Dendritic cell treated with granulocyte-macrophage colony-stimulating factor and Interleukin-4, amounts not matched to agents 40 ng/mL and 50 ng/mL, for 4 days (primary cell): ENCODE measurements at regions not wholly inside any gene's neighbourhood (a gene's known extent, or its start where the extent isn't known, plus 50 kb on each side); places are given as distances from the start of the nearest gene placed in this dataset.
"Not testable (repeated sequence)": the region's sequence is repeated elsewhere in the genome, so short reads cannot be mapped to it uniquely, and the experiment has no call there.

Experiments
- H3K27ac Mint-ChIP-seq: one replicate; pipeline ENCODE4 v1.8.0; 2022; ENCODE audit warnings: mild to moderate bottlenecking, mixed read lengths
- H3K27me3 Mint-ChIP-seq: one replicate; pipeline ENCODE4 v1.8.0; 2022; ENCODE audit warnings: mild to moderate bottlenecking, mixed read lengths
- H3K36me3 Mint-ChIP-seq: one replicate; pipeline ENCODE4 v1.8.0; 2022; ENCODE audit warnings: low read depth, mixed read lengths
- H3K4me1 Mint-ChIP-seq: one replicate; pipeline ENCODE4 v1.8.0; 2022; ENCODE audit warnings: low read depth, mixed read lengths
- H3K4me3 Mint-ChIP-seq: one replicate; pipeline ENCODE4 v1.8.0; 2022; ENCODE audit warnings: mild to moderate bottlenecking, moderate library complexity, mixed read lengths
- H3K9me3 Mint-ChIP-seq: one replicate; pipeline ENCODE4 v1.8.0; 2022; ENCODE audit warnings: mixed read lengths
- intact Hi-C: fragments of 100-400 bp; cut with micrococcal nuclease; formaldehyde crosslinking; loops from one replicate; pipeline ENCODE4 v1.15.0; 2022

DNA sequence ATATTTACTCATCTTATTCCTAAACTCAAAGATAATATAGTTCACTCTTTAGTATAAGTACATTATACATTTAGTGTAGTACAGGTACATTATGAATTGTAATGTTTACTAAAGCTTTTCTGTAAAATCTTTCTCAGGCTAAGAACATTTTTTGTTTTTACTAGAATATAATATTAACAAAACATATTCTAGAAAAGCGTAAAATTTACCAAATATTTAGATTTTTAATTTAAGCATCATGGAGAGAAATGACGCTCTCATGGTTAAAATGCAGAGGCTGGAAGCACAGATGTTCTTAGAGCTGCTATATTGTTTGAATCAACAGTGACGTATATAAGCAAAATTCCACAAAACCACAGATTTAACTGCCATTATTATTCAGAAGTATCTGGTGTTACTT lies 54.7 kb upstream of the NBPF15 start:
- intact Hi-C loops, H3K4me1 Mint-ChIP-seq, H3K4me3 Mint-ChIP-seq, H3K36me3 Mint-ChIP-seq, H3K9me3 Mint-ChIP-seq, H3K27me3 Mint-ChIP-seq, H3K27ac Mint-ChIP-seq: not testable (repeated sequence)

DNA sequence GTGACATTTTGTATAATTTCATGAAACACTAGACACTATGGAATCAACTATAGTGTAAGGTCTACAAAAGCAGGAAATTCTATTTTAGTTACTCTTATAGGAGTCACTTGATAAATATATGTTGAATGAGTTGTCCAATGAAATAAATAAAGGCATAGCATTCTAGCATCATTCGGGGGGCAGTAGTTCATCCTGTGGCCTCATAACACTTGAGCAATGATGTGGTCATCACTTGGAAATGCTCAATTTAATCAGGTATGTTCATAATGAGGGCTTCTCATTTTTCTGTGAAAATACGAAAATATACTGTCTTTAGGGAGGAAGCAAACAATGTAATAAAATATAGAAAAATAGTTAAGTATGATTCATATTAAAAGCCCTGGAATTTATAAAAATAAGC lies 55.4 kb upstream of the NBPF15 start:
- H3K4me3 Mint-ChIP-seq, intact Hi-C loops, H3K4me1 Mint-ChIP-seq, H3K27ac Mint-ChIP-seq, H3K36me3 Mint-ChIP-seq, H3K27me3 Mint-ChIP-seq, H3K9me3 Mint-ChIP-seq: not testable (repeated sequence)

DNA sequence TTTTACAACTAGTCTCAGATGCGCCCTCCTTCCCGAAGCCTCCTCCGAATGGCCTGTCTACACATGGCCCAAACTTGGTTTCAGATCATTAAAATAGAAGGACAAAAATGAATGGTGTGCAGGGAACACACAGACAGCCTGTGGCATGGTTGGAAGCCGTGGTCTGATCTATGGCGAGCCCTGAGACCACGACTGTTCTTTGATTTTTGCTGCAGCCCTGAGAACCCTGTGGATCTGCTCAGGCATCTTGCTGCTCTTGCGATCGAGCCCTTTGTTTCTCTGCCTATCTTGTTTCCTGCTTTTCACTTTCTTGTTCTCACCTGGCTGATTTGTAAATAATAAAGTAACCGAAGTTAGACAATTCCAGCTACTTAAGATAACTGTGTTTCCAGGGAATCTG lies 57.0 kb upstream of the NBPF15 start:
- not testable (repeated sequence) for H3K27ac Mint-ChIP-seq, H3K4me1 Mint-ChIP-seq, H3K4me3 Mint-ChIP-seq

DNA sequence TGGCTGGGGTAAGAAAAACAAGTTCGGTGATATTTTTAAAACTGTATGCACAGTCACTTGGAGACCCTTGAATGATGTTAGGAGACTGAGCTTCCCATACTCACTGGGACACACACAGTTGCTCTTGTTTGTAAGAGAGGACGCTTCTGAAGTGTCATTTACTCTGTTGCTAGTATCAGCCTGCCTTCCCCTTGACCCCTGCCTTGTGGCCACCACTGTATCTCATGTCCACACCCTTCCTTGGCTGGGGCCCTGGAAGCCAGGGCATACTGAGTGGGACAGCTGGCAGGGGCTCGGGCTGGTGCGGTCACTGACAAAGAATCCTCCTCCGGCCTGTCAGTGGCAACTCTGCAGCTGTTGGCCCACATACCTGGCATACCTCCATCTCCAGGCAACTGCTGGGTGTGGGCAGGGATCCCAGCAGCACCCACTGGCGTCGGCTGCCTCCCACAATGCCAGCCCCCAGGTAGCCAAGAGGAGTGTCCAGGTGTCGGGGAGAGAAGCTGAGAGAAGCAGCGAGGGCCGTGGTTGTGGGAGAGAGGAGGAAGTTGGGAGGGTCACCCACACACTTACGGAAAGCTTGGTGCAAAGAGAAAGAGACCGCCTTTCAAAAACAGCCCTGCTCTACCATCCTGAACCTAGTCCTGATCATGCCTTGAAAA lies 58.2 kb upstream of the NBPF15 start:
- H3K27ac Mint-ChIP-seq, intact Hi-C loops: not testable (repeated sequence)

More for the DNA sequence above, 57.0 kb upstream of the NBPF15 start:
- H3K9me3 Mint-ChIP-seq, H3K27me3 Mint-ChIP-seq, intact Hi-C loops, H3K36me3 Mint-ChIP-seq: not testable (repeated sequence)

DNA sequence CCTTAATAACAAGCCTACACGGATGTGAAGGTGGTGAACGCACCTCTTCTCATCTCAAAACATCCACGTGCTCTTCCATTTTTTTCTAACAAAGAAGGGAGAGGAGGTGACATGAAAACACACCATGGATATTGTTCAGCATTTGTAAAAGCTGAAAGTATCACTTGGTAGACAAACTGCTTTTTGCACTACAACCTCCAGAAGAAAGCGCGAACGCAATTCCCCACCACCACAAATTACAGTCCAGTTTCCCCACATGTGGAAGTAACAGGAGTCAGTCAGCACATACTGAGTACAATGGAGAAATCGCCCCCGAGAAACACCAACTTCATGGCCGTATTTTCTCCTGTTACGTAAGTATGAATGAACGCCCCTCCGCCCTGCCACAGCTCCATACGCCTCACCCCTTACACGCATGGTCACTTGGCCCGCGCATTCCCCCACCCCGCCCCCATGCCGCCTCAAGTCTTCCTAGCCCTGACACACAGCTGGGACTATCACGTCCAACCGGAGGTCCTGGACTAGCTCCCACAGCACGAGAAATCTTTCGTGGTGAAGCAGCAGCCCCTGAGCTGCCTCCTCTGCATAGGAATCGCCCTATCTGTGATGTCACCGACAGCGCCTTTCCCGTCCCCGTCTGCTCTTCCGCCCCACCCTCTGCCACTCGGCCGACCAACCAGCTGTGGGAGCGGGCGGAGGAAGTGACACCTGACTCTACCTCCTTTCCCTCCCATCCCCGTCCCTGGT lies 62.4 kb upstream of the NBPF15 start:
- Mint-ChIP-seq H3K4me3 (peak overlapping the region; percentile 34), H3K27ac (peak overlapping the region; percentile 25), H3K27me3 (peaks cover 17% of the 10 kb centered on the region)
- intact Hi-C loops, H3K9me3 Mint-ChIP-seq, H3K36me3 Mint-ChIP-seq, H3K4me1 Mint-ChIP-seq: not testable (repeated sequence)

More for the DNA sequence above, 58.2 kb upstream of the NBPF15 start:
- not testable (repeated sequence) for H3K4me1 Mint-ChIP-seq, H3K9me3 Mint-ChIP-seq, H3K4me3 Mint-ChIP-seq, H3K36me3 Mint-ChIP-seq
- H3K27me3 Mint-ChIP-seq, result peaks cover 14% of the 10 kb centered on the region

DNA sequence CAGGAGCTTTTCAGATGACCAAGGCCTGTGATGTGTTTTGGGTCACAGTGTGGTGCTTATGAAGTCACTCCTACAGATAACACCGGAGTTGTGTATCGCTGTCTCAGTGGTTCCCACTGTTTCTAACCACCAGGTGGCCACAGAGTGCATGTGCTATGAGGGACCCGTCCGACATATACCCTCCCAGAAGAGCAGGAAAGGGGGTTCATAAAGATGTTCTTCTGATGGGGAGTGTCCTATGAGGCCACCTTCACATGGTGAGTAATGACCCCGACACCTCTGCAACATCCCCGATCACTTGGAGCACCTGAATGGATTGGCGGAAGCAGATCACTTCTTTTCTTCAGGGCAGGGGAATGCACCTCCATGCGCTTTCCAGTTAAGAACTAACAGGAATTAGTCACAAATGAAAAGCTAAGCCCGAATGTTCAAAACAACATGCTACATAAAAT lies 60.5 kb upstream of the PPIAL4F start:
- H3K9me3 Mint-ChIP-seq, H3K27ac Mint-ChIP-seq, intact Hi-C loops, H3K4me3 Mint-ChIP-seq, H3K36me3 Mint-ChIP-seq, H3K4me1 Mint-ChIP-seq: not testable (repeated sequence)
- H3K27me3 Mint-ChIP-seq, result peaks cover 23% of the 10 kb centered on the region

DNA sequence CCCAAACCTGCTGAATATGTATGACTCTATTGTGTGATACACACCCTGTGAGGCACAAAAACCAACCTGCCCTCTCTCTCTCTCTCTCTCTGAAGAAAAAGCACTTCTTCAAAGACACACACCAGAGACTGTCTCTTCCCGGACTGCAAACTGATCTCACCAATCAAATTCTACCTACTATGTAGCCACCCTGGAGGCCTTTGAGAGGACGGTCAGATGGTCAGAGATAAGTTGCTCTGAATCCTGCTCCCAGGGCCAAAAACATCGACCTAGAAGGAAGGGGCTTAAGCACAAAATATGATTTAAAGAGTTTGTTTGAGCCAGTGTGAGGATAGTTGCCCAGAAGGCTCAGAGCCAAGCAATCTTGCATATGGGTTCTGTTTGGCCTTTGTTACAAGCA lies 59.2 kb upstream of the PPIAL4F start:
- H3K36me3 Mint-ChIP-seq, H3K9me3 Mint-ChIP-seq, intact Hi-C loops, H3K4me1 Mint-ChIP-seq, H3K27ac Mint-ChIP-seq, H3K4me3 Mint-ChIP-seq: not testable (repeated sequence)
- peaks cover 24% of the 10 kb centered on the region for H3K27me3 Mint-ChIP-seq

DNA sequence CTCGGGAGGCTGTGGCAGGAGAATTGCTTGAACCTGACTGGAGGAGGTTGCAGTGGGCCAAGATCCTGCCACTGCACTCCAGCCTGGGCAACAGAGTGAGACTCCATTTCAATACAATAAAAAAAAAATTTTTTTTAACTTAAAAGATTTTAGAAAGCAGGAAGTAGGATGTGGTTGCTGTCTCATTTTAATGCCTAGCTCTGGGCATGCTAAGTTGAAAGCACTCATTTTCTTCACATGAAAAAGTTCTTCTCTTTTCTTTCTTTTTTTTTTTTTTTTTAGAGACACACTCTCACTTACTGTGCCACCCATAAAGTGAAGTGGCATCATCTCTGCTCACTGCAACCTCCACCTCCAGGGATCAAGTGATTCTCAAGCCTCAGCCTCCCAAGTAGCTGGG lies 58.4 kb upstream of the PPIAL4F start:
- intact Hi-C loops, H3K27ac Mint-ChIP-seq, H3K36me3 Mint-ChIP-seq, H3K4me1 Mint-ChIP-seq, H3K9me3 Mint-ChIP-seq, H3K4me3 Mint-ChIP-seq: not testable (repeated sequence)
- H3K27me3 Mint-ChIP-seq, result peaks cover 32% of the 10 kb centered on the region

DNA sequence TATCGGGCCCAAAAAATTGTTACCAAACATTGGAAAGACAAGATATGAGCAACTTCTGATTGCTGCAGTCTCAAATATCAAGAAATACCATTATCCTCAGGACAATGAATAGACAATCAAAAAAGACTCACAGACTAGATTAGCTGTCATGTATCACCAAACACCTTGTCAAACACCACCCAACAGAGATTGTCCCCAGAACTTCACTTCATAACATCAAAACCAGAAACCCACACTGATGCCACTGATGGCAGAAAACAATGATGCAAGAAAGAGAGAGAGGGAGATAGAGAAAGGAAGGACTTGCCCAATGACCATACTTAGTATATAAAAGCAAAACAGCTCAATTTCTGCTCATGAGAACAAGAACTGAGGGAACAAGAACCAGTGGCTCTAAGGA lies 56.0 kb upstream of the PPIAL4F start:
- H3K27me3 Mint-ChIP-seq, result peaks cover 41% of the 10 kb centered on the region
- H3K4me3 Mint-ChIP-seq, H3K36me3 Mint-ChIP-seq, H3K4me1 Mint-ChIP-seq, H3K27ac Mint-ChIP-seq, intact Hi-C loops, H3K9me3 Mint-ChIP-seq: not testable (repeated sequence)

DNA sequence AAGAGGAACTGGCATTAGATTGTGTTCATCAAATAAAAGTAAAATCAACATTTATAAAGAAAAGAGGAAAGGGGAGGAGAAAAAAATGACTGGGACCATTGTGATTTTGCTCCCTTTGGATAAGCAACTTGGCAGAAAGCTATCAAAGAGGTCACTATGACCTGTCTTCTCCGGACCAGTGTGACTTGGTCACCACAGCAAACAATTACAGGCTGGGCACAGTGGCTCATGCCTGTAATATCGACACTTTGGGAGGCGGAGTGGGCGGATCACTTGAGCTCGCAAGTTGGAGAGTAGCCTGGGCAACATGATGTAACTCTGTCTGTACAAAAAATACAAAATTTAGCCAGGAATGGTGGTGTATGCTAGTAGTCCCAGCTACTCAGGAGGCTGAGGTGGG lies 55.5 kb upstream of the PPIAL4F start:
- H3K36me3 Mint-ChIP-seq, H3K9me3 Mint-ChIP-seq, H3K4me3 Mint-ChIP-seq, H3K27ac Mint-ChIP-seq, H3K4me1 Mint-ChIP-seq, intact Hi-C loops: not testable (repeated sequence)
- H3K27me3 Mint-ChIP-seq, result peaks cover 37% of the 10 kb centered on the region

DNA sequence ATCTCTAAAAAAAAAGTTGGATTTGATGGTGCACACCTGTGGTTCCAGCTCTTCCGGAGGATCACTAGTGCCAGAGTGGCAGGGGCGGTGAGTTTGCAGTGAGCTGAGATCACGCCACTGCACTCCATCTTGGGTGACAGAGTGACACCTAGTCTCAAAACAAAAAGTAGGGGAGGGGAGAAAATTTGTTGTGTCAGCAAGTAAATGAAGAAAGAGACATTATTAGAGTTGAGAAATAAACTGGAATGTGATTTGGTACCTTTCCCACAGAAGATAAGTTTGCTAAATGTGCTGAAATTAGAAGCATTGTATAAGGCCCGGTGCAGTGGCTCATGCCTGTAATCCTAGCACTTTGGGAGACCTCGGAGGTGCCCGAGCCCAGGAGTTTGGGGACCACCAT lies 54.0 kb upstream of the PPIAL4F start:
- H3K4me3 Mint-ChIP-seq, H3K4me1 Mint-ChIP-seq, H3K27ac Mint-ChIP-seq, intact Hi-C loops, H3K9me3 Mint-ChIP-seq, H3K36me3 Mint-ChIP-seq: not testable (repeated sequence)
- H3K27me3 Mint-ChIP-seq, result peaks cover 31% of the 10 kb centered on the region

DNA sequence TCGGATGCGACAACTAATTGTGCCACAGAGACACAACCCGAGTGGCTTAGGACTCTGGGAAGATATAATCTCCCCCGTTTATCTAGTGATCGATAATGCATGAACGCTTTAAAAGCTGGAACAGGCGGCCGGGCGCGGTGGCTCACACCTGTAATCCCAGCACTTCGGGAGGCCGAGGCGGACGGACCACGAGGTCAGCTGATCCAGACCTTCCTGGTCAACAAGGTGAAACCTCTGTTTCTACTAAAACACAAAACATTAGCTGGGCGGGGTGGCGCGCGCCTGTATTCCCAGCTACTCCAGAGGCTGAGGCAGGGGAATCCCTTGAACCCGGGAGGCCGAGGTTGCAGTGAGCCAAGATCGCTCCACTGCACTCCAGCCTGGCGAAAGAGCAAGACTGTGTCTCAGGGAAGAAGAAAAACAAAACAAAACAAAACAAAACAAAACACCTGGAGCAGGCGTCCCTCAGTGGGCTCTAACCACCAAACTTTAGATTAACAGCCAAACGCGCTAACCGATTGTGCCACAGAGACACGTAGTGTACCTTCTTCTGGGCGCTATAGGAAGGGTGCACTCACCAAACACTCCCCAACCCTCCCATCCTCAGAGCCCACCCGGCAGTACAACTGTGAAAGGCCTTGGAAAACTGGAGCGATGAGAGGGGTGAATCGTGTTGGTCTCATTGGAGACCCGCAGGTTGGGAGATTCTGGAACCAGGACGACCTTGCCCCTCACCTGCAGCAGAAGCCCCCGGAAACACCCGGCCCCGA lies 53.3 kb upstream of the PPIAL4F start:
- H3K27ac Mint-ChIP-seq, H3K4me1 Mint-ChIP-seq, intact Hi-C loops, H3K9me3 Mint-ChIP-seq, H3K4me3 Mint-ChIP-seq, H3K36me3 Mint-ChIP-seq: not testable (repeated sequence)
- H3K27me3 Mint-ChIP-seq, result peaks cover 30% of the 10 kb centered on the region
